Right lobe of liver (tissue), 6 donors: ENCODE measurements at regions not wholly inside any gene's neighbourhood (a gene's known extent, or its start where the extent isn't known, plus 50 kb on each side); places are given as distances from the start of the nearest gene placed in this dataset.

Experiments used
- ATAC-seq, 4 donors: fragments of 200-7000 bp; cut with Tn5 transposase; one replicate each; pipeline ENCODE4 v1.9.1; 2020; ENCODE audit warnings: mild to moderate bottlenecking in 4 of 4, moderate library complexity in 4 of 4
- DNase-seq, 3 donors: peaks; one replicate each; pipeline ENCODE4 v3.0.0-alpha.2; 2020
- H3K27ac ChIP-seq, 3 donors: fragments of 200-600 bp; one replicate each; pipeline ENCODE4 v1.8.0; 2022
- H3K27me3 ChIP-seq, 2 donors: fragments of 200-600 bp; one replicate each; pipeline ENCODE4 v1.8.0; 2022
- H3K36me3 ChIP-seq, 4 donors: fragments of 200-600 bp; sonication (generic) in 1 of 4; one replicate each; pipeline versions ENCODE4 v1.5.1 to v1.8.0; 2017 to 2022; ENCODE audit warnings: control low read depth in 1 of 4
- H3K4me1 ChIP-seq, 4 donors: fragments of 200-600 bp; sonication (generic) in 1 of 4; one replicate each; pipeline versions ENCODE4 v1.5.1 to v1.8.0; 2017 to 2022; ENCODE audit warnings: control low read depth in 1 of 4
- H3K4me3 ChIP-seq, 3 donors: fragments of 200-600 bp; one replicate each; pipeline ENCODE4 v1.8.0; 2022
- H3K9me3 ChIP-seq, 4 donors: fragments of 200-600 bp; sonication (generic) in 1 of 4; one replicate each; pipeline versions ENCODE4 v1.5.1 to v1.8.0; 2017 to 2022; ENCODE audit warnings: control low read depth in 1 of 4
- CTCF ChIP-seq, 4 donors: fragments of 200-600 bp in 3 of 4; fragments of 450-650 bp in 1 of 4; IDR thresholded peaks; one replicate each; pipeline versions ENCODE4 v1.5.1 to v1.8.0; 2016 to 2022; ENCODE audit warnings: antibody characterized with exemption in 4 of 4, mild to moderate bottlenecking in 2 of 4
- POLR2A ChIP-seq: fragments of 450-650 bp; IDR thresholded peaks from one replicate; pipeline ENCODE4 v1.6.1; 2017; ENCODE audit warnings: antibody characterized with exemption, mild to moderate bottlenecking
- whole genome bisulfite sequencing: methylation state at CpG from one replicate; pipeline ENCODE4 v1.1.6; 2018; ENCODE audit warnings: low coverage, low lambda C conversion rate; ENCODE audit not compliant: insufficient coverage; ENCODE audit errors: missing lambda C conversion rate; 5-methylcytosine and 5-hydroxymethylcytosine counted together
- intact Hi-C, 2 donors: fragments of 100-400 bp; cut with DNase I; formaldehyde crosslinking; loops; one replicate each; pipeline versions ENCODE4 v1.11.2 to v1.14.1; 2022
- donor health status: DM: no; HTN: yes; CAD: no.
- donor health status: DM: no; HTN: no; CAD: no.
- donor health status: DM: no; HTN: no; CAD: no.
- donor health status: DM: no; HTN: yes; CAD: no.
- donor health status: DM: no; HTN: yes; CAD: no.

GRCh38 chr18:46333431-46334135, 229.4 kb downstream of the HAUS1 start:
- ATAC-seq (peak; percentile 59 to 83 (median 78)), DNase-seq (peak; percentile 58 to 88 (median 86))
- TF ChIP-seq CTCF (IDR thresholded peaks at IDR 0.05) (no peak), POLR2A (peak; percentile 27)
- H3K4me3 ChIP-seq: peak overlapping the region; percentile 37 to 78 (median 70)
- H3K9me3 ChIP-seq: no peaks in the 10 kb centered on the region
- WGBS: 0% methylated on average over 6 of the region's 77 CpGs
- peaks cover 0 to 61% (median 22%) of the 10 kb centered on the region in 4 donors for H3K4me1 ChIP-seq
- peak overlapping the region in 2 of 3 donors; percentile 63 to 78 for H3K27ac ChIP-seq
- no peaks in the 10 kb centered on the region for H3K27me3 ChIP-seq
- no peaks in the 10 kb centered on the region for H3K36me3 ChIP-seq
- intact Hi-C loops: no loop called here

- ATAC-seq (peak; percentile 3 to 8 (median 6)), DNase-seq (peak in 2 of 3 donors; percentile 37 to 60)
- no peak for TF ChIP-seq CTCF (IDR thresholded peaks at IDR 0.05)
- no peak for TF ChIP-seq POLR2A
- H3K4me1 ChIP-seq: peaks cover 0 to 63% (median 24%) of the 10 kb centered on the region in 4 donors
- H3K27ac ChIP-seq: peak overlapping the region in 1 of 3 donors; percentile 58
- H3K36me3 ChIP-seq: no peaks in the 10 kb centered on the region
- H3K9me3 ChIP-seq: no peaks in the 10 kb centered on the region
- peak overlapping the region; percentile 35 to 78 (median 70) for H3K4me3 ChIP-seq
- intact Hi-C loops: no loop called here
- WGBS: 2% methylated on average over 15 of the region's 27 CpGs
- H3K27me3 ChIP-seq: no peaks in the 10 kb centered on the region
These were observed 230.7 kb downstream of the HAUS1 start for GRCh38 chr18:46334868-46335281.

GRCh38 chr18:46335534-46336101, 231.4 kb downstream of the HAUS1 start:
- peak overlapping the region in 1 of 3 donors; percentile 58 for H3K27ac ChIP-seq
- intact Hi-C loops: no loop called here
- H3K9me3 ChIP-seq: no peaks in the 10 kb centered on the region
- peaks cover 0 to 70% (median 28%) of the 10 kb centered on the region in 4 donors for H3K4me1 ChIP-seq
- DNase-seq (no peak), ATAC-seq (peak in 2 of 4 donors; percentile 12 to 38)
- H3K4me3 ChIP-seq: peak overlapping the region; percentile 35 to 78 (median 70)
- H3K36me3 ChIP-seq: no peaks in the 10 kb centered on the region
- H3K27me3 ChIP-seq: no peaks in the 10 kb centered on the region
- 4% methylated on average over 13 of the region's 15 CpGs for WGBS
- TF ChIP-seq CTCF (IDR thresholded peaks at IDR 0.05) (no peak), POLR2A (peak; percentile 71)

- H3K9me3 ChIP-seq: no peaks in the 10 kb centered on the region
- no peaks in the 10 kb centered on the region for H3K27me3 ChIP-seq
- no peaks in the 10 kb centered on the region for H3K36me3 ChIP-seq
- intact Hi-C loops: no loop called here
- H3K4me3 ChIP-seq: peak overlapping the region in 2 of 3 donors; percentile 70 to 78
- 28% methylated on average over 8 of the region's 8 CpGs for WGBS
- H3K27ac ChIP-seq: peak overlapping the region in 1 of 3 donors; percentile 58
- DNase-seq (no peak), ATAC-seq (peak in 3 of 4 donors; percentile 5 to 36 (median 15))
- TF ChIP-seq CTCF (IDR thresholded peaks at IDR 0.05): no peak
- H3K4me1 ChIP-seq: peaks cover 0 to 68% (median 30%) of the 10 kb centered on the region in 4 donors
These were observed 232.3 kb downstream of the HAUS1 start for GRCh38 chr18:46336278-46337111.
